ENCODE measurements at regions not wholly inside any gene's neighbourhood (a gene's known extent, or its start where the extent isn't known, plus 50 kb on each side); places are given as distances from the start of the nearest gene placed in this dataset.

DNA sequence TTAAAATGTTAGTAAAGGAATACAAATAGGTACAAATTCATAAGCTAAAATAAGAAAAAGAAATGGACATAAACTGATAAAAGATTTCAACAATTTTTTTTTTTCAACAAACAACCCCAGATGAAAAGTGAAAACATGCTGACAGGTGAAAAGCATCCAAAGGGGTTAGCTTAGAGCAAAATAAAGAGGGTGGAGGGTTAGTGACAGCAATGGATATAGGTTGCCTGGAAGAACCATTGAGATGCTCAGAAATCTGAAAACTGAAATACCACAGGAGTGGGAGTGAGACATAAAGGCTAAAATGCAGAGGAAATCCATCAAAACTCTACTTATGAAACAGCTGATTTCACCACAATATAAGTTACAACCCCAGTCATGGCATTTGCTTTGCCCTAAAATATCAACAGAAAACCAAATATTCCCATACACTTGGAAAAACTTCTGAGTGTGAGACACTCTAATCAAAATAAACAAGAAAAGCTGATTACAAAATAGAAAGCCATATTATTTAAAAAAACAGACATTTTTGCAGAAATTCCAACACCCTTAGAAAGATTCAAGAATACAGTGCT lies 136.3 kb upstream of the PLEKHG7 start:
- TF ChIP-seq, protein P1, sequence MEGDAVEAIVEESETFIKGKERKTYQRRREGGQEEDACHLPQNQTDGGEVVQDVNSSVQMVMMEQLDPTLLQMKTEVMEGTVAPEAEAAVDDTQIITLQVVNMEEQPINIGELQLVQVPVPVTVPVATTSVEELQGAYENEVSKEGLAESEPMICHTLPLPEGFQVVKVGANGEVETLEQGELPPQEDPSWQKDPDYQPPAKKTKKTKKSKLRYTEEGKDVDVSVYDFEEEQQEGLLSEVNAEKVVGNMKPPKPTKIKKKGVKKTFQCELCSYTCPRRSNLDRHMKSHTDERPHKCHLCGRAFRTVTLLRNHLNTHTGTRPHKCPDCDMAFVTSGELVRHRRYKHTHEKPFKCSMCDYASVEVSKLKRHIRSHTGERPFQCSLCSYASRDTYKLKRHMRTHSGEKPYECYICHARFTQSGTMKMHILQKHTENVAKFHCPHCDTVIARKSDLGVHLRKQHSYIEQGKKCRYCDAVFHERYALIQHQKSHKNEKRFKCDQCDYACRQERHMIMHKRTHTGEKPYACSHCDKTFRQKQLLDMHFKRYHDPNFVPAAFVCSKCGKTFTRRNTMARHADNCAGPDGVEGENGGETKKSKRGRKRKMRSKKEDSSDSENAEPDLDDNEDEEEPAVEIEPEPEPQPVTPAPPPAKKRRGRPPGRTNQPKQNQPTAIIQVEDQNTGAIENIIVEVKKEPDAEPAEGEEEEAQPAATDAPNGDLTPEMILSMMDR (conservative IDR thresholded peaks at IDR 0.05; ENCODE audit: low read depth, low read length): no peak
- no peak for TF ChIP-seq EZH2phosphoT487 (IDR thresholded peaks at IDR 0.05; ENCODE audit: borderline replicate concordance, low read length)
